ENCODE measurements at regions not wholly inside any gene's neighbourhood (a gene's known extent, or its start where the extent isn't known, plus 50 kb on each side); places are given as distances from the start of the nearest gene placed in this dataset.

- DNase-seq (ENCODE audit: low read depth in 2 of 2), result no peak
These were observed 341.8 kb upstream of the SMARCA2 start for GRCh38 chr9:1673300-1673699.

GRCh38 chr9:1676771-1677170 is 338.4 kb upstream of the SMARCA2 start:
- no peak for DNase-seq (ENCODE audit: low read depth in 2 of 2)

GRCh38 chr9:1683951-1684350 is 331.2 kb upstream of the SMARCA2 start:
- no peak for DNase-seq (ENCODE audit: low read depth in 2 of 2)

- DNase-seq (ENCODE audit: low read depth in 2 of 2), result no peak
These were observed 316.2 kb upstream of the SMARCA2 start for GRCh38 chr9:1698991-1699390.

GRCh38 chr9:1701113-1701512 is 314.0 kb upstream of the SMARCA2 start:
- DNase-seq (ENCODE audit: low read depth in 2 of 2), result no peak

GRCh38 chr9:1702701-1703100 is 312.4 kb upstream of the SMARCA2 start:
- no peak for DNase-seq (ENCODE audit: low read depth in 2 of 2)

GRCh38 chr9:1707291-1707690 is 307.9 kb upstream of the SMARCA2 start:
- no peak for DNase-seq (ENCODE audit: low read depth in 2 of 2)

- DNase-seq (ENCODE audit: low read depth in 2 of 2), result no peak
These were observed 306.9 kb upstream of the SMARCA2 start for GRCh38 chr9:1708219-1708618.

GRCh38 chr9:1709347-1709746 is 305.8 kb upstream of the SMARCA2 start:
- DNase-seq (ENCODE audit: low read depth in 2 of 2), result no peak

GRCh38 chr9:1712861-1713450 is 302.2 kb upstream of the SMARCA2 start:
- no peak for DNase-seq (ENCODE audit: low read depth in 2 of 2)

GRCh38 chr9:1713841-1714240 is 301.3 kb upstream of the SMARCA2 start:
- no peak for DNase-seq (ENCODE audit: low read depth in 2 of 2)

GRCh38 chr9:1717882-1718281 is 297.3 kb upstream of the SMARCA2 start:
- DNase-seq (ENCODE audit: low read depth in 2 of 2), result no peak

GRCh38 chr9:1718836-1719235 is 296.3 kb upstream of the SMARCA2 start:
- DNase-seq (ENCODE audit: low read depth in 2 of 2), result no peak

- no peak for DNase-seq (ENCODE audit: low read depth in 2 of 2)
These were observed 294.0 kb upstream of the SMARCA2 start for GRCh38 chr9:1721196-1721595.

GRCh38 chr9:1722404-1722803 is 292.7 kb upstream of the SMARCA2 start:
- DNase-seq (ENCODE audit: low read depth in 2 of 2), result no peak

GRCh38 chr9:1723522-1724015 is 291.6 kb upstream of the SMARCA2 start:
- DNase-seq (ENCODE audit: low read depth in 2 of 2), result no peak

GRCh38 chr9:1726993-1727759 is 288.0 kb upstream of the SMARCA2 start:
- no peak for DNase-seq (ENCODE audit: low read depth in 2 of 2)

- no peak for DNase-seq (ENCODE audit: low read depth in 2 of 2)
These were observed 285.5 kb upstream of the SMARCA2 start for GRCh38 chr9:1729631-1730030.

- no peak for DNase-seq (ENCODE audit: low read depth in 2 of 2)
These were observed 282.5 kb upstream of the SMARCA2 start for GRCh38 chr9:1732670-1733069.

GRCh38 chr9:1738511-1739100 is 276.5 kb upstream of the SMARCA2 start:
- DNase-seq (ENCODE audit: low read depth in 2 of 2), result no peak

- DNase-seq (ENCODE audit: low read depth in 2 of 2), result no peak
These were observed 271.8 kb upstream of the SMARCA2 start for GRCh38 chr9:1743121-1743960.

GRCh38 chr9:1745980-1746379 is 269.2 kb upstream of the SMARCA2 start:
- no peak for DNase-seq (ENCODE audit: low read depth in 2 of 2)
